Glomerular visceral epithelial cell (primary cell): ENCODE measurements at regions not wholly inside any gene's neighbourhood (a gene's known extent, or its start where the extent isn't known, plus 50 kb on each side); places are given as distances from the start of the nearest gene placed in this dataset.

Experiments
- DNase-seq: peaks from one replicate; pipeline ENCODE4 v3.0.0-alpha.2; 2016; ENCODE audit errors: extremely low spot score

DNA sequence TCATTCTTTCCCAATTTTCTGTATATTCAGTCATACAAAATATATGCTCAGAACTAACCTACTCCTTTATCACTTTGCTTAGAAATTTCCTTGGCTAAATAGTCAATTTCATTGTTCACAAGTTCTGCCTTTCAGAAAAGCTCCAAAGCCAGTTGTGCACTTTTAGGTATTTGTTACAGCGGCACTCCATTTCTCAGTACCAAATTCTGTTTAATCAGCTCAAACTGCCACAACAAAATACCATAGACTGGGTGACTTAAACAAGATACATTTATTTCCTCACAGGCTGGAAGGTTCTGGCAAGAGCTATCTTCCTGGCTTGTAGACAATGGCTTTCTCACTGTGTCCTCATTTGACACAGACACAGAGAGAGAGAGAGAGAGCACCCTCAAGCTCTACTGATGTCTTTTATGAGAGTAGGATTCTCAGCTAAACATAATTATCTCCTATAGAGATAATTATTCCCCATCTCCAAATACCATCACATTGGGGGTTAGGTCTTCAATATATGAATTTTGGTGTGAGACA is 188.8 kb upstream of the FSTL5 start:
- no peak for DNase-seq

DNA sequence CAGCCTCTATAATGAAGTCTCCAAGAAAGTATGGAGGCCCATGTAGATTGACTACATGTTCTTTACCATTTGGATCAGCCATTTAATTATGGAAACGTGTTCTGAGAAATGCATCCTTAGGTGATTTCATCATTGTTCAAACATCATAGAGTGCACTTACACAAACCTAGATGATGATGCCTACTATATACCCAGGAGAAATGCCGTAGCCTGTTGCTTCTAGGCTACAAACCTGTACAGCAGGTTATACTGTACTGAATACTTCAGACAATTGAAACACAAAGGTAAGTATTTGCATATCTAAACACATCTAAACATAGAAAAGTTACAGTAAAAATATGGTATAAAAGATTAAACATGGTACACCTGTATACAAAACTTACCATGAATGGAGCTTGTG is 186.5 kb upstream of the FSTL5 start:
- no peak for DNase-seq

DNA sequence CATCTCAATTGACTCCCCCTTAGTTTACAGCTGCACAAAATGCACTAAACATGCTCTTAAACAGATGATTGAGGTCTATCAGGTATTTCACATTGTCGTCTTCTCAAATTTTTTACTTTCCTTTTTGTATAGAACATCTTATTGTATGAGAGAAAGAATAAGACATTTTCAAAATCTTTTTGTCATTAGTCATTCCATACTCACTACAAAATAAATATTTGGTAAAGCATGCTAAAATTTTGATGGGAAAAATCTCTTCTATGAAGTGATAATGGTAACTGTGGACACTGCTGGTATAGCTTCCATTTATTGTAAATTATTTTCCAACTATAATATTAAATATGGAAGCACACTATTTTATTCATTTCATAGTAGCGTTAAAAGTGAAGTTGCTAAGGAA is 185.6 kb upstream of the FSTL5 start:
- DNase-seq = no peak

DNA sequence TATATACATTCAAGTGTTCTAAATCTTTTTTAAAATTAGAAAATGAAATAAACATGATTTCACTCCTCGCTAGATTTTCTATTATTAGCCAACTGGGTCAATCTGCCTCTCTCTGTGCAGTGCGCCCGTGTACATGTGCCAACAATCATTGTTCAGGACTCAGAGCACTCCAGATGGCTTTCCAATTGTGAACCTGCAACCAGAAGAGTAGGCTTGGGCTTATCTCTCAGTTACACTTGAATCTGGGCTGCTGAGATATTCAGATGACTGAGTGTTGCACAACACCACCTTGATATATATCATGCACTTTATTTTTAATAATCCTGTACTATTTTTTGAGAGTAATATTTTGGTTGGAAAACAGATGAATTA is 184.0 kb upstream of the FSTL5 start:
- no peak for DNase-seq

- no peak for DNase-seq
Measured at GRCh38 chr4:162347156-162347841, 183.5 kb upstream of the FSTL5 start.

DNA sequence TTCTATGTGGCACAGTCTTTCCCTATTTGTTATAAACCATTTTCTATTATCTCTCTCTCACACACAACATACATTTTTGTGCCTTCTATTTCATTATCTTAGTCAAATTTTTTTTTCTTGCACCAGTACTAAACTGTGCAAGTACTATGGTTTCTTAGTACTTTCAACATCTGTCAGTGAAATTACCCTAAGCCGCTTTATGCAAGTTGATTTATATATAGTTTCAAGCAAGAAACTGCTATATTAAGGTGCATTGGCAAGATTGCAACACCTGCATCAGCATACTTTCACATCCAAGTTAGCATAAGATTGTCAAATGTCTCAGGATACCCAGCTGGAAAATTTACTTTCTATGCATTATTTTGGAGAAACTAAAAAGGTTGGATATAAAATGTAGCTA is 180.2 kb upstream of the FSTL5 start:
- DNase-seq = no peak

DNA sequence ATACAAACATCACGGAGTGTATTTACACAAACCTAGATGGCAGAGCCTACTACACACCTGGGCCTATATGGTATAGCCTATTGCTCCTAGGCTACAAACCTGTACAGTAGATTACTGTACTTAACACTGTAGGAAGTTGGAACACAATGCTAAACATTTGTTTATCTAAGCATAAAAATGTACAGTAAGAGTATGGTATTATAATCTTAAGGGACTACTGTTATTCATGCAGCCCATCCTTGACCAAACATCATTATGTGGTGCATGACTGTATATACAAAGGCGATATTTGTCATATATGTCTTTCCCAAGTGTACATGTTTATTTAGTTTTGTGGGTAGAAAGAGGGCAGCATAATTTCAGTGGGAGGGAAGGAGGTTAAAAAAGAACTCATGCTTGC is 177.7 kb upstream of the FSTL5 start:
- DNase-seq = no peak

DNA sequence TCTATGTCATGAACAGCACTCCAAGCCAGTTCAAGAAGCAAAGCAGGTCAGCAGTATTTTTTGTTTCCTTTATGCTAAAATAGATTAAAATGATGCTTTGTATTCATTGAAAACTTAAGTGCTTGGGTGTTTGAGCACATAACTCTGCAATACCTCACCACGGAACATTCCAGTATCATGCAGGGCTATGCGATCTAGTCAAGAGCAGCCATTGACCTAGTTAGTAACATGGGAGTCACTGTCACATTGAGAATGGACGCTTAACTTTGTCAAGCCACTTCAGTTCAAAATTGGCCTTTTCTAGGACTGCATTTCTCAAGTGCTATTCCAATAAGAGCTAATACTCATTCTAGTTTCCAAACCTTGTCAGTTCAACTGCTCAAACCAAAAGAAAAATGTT is 160.1 kb upstream of the FSTL5 start:
- DNase-seq = no peak

DNA sequence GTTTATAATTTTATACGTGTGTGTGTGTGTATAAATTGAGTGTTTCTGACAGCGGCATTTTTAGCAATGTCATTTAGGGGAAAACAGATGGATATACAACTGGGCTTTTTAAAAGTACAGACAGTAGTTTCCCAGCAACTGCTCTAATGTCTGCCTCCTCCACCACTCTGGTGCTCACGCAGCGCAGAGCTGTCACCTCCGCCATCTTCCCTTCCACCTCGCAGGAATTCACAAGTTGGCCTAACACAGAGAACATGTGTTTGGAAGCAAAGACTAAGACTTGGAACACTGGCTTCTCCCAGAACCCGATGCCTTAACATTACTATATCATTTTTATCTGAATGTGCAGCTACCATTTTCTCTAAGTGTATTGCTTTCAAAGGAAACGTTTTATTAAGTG is 158.3 kb upstream of the FSTL5 start:
- DNase-seq = no peak

DNA sequence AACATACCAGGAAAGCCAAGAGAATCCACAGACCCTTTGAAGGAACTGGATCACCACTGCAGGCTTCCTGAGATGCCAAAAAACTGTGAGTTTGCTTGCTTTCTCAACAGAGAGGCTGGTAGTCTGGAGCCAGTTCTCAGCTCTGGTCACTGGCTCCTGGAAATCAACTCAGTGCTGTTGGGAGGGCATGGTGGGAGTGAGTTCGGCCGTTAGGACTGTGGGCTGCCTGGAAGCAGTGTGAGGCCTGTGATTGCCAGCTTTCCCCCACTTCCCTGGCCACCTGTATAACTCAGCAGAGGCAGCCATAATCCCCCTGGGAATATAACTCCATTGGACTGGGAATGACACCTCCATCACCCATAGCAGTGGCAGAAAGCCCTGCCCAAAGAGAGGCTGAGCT is 122.0 kb upstream of the FSTL5 start:
- DNase-seq = no peak

DNA sequence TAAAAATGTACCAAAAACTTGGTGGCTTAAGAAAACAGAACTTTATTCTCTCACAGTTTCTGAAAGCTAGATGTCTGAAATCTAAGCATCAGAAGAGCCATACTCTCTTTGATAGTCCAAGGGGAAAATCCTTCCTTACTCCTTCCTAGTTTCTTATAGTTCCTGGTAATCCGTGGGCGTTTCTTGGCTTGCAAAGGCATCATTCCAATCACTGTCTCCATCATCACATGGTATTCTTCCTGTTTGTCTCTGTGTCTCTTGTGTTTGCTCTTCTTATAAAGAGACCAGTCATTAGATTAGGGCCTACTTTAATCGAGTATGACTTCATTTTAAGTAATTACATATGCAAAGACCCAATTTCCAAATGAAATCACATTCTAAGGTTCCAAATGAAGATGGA is 118.9 kb upstream of the FSTL5 start:
- no peak for DNase-seq

GRCh38 chr4:162274354-162274753 is 110.6 kb upstream of the FSTL5 start:
- peak; percentile 62 for DNase-seq

GRCh38 chr4:162272215-162272614 is 108.4 kb upstream of the FSTL5 start:
- DNase-seq = no peak

- no peak for DNase-seq
Measured at GRCh38 chr4:162268911-162269310, 105.1 kb upstream of the FSTL5 start.

DNA sequence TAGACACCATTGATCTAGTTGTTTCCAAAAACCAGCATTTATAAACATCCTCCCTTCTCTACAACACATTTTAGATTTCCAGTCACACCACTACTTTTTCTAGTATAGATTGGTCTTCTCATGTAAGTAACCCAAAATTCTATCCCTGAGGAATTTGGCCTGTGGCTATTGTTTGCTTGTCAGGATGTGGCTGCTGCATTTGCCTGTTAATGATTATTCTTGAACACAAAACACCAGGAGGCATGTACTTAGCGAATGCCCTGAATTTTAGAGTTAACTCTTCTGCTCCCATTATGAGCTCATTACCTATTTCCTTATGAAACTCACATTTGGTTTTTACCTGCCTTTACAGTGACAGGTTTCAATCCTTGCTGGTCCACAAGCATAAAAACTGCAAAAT is 102.0 kb upstream of the FSTL5 start:
- peak; percentile 9 for DNase-seq

DNA sequence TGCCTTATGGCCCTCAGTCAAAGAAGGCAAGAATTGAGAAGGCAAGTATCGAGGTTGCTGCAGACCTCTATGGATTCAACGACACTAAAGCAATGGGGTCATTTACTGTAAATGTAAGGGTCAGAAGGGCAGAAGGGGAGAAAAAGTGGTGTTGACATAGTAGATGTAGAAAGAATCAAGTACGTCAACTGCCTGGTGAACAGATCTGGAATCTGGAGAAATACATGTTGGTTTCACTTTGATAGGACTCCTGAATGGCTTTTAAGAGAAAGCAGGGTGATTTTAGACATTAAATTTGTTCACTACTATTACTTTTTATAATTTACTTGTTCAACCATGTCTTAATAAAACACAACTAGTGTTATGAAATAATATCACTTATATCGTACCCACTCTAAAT is 81.3 kb upstream of the FSTL5 start:
- DNase-seq = no peak

DNA sequence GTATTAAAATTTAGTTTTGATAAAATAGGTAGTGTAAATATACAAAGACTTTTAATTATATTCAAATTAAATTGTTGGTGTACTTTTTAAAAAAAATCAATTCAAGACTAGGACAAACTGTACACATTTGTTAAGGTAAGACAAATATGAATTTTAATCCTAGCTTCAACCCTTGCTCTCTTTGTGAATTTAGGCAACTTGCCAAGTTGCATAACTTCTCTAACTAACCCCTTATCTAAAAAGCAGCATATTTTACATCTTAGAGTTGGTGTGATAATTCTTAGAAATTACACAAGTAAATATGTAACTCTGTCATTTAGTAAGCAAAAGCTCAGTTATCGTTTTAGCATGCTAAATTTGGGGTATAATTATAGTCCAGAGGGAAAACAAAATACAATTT is 78.1 kb upstream of the FSTL5 start:
- DNase-seq = no peak

DNA sequence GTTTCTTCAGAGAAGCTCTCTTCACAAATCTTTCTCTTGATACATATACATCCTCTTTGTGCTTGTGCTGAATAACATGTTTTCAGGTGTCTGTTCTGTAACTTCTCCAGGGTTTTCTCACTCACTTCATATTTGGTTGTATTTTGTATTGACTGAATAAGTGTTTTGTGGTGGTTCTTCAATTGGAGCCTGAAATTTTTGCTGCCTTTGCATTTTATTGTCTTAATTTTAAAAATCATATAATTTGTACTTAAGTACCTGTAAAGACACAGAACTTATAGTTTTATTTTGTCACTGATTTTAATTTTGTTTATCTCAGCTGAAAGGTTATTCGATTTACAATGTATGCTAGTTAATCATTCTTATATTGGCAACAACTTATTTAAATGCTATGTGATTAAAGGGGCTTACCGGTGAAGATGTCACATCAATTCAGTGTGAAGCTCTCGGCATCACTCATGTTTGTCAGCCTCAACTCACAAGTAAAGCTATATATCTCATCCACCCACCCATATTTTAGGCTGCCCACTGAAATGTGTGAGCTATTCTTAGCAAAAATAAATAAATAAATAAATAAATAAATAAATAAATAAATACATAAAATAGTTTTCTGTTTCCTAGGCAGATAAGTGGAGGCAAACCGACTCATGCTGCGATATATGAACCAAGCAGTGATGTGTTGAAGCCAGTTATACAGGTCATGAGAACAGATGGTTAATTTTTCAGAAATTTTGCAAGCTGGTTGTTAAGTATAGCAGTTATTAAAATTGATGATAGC is 76.4 kb upstream of the FSTL5 start:
- DNase-seq = no peak

DNA sequence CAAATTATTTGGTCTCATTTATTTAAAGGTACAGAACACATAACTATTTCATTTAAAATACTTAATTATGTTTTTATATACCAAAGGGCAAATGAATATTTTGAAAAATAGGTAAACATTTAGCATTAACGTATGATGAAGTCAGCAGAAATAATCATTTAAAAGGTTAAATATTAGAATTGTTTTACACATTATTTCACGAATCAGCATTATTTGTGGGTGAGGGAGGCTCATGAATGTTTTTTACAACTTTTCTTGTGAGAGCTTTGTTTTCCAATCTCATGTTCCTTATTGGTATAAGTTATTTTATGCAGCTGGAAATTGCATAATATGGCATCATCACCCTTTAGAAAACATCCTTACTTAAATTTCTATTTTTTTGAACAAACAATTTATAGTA is 73.9 kb upstream of the FSTL5 start:
- DNase-seq = no peak

GRCh38 chr4:162234595-162234994 is 70.8 kb upstream of the FSTL5 start:
- no peak for DNase-seq

DNA sequence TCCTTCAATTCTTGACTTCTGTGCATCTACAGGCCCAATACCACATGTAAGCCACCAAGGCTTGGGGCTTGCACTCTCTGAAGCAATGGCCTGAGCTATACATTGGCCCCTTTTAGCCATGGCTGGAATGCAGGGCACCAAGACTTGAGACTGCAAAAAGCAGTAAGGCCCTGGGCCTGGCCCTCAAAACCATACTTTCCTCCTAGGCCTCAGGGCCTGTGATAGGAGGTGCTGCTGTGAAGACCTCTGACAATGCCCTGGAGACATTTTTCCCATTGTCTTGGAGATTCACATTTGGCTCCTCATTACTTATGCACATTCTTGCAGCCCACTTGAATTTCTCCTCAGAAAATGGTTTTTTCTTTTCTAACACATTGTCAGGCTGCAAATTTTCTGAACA is 68.5 kb upstream of the FSTL5 start:
- DNase-seq = no peak

DNA sequence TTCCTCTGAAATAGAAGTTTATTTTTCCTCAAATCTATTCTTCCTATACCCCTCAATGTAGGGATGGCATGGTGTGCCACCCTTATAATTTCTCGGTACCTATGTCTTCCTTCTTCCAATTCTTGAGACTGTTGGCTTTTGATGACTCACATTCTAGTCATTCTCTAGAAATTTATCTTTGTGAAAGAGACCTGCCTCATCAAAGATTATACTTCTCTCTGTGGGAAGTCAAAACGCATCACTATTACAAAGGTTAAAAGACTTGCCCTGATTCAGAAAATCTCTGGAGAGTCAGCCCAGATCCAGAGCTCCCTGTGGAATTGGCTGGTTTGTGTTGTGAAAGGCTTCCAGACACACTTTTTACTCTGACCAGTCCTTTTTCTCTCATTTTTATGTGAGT is 65.9 kb upstream of the FSTL5 start:
- peak; percentile 12 for DNase-seq

- DNase-seq = no peak
Measured at GRCh38 chr4:162221148-162221547, 57.3 kb upstream of the FSTL5 start.
